GM18909 (cell line): ENCODE measurements at regions not wholly inside any gene's neighbourhood (a gene's known extent, or its start where the extent isn't known, plus 50 kb on each side); places are given as distances from the start of the nearest gene placed in this dataset.
"Not testable (repeated sequence)": the region's sequence is repeated elsewhere in the genome, so short reads cannot be mapped to it uniquely, and the experiment has no call there.

Source experiments
- ATAC-seq: cut with Tn5 transposase; IDR thresholded peaks from one replicate; pipeline ENCODE4 v1.9.1; 2021; ENCODE audit warnings: mild to moderate bottlenecking; ENCODE audit not compliant: unreplicated experiment, poor library complexity

GRCh38 chr18:8984131-8984721, 118.3 kb upstream of the NDUFV2 start:
- ATAC-seq: no peak

GRCh38 chr18:8987241-8987640, 115.3 kb upstream of the NDUFV2 start:
- no peak for ATAC-seq

- peak; percentile 77 for ATAC-seq
Observed at GRCh38 chr18:8988260-8988871, 114.1 kb upstream of the NDUFV2 start.

- no peak for ATAC-seq
Observed at GRCh38 chr18:8989017-8989416, 113.5 kb upstream of the NDUFV2 start.

GRCh38 chr18:8989855-8990254, 112.6 kb upstream of the NDUFV2 start:
- ATAC-seq: no peak

GRCh38 chr18:8990276-8991031, 112.0 kb upstream of the NDUFV2 start:
- ATAC-seq: no peak

GRCh38 chr18:8991155-8991554, 111.3 kb upstream of the NDUFV2 start:
- ATAC-seq: no peak

GRCh38 chr18:8992500-8992899, 110.0 kb upstream of the NDUFV2 start:
- ATAC-seq: not testable (repeated sequence)

GRCh38 chr18:8994603-8995002, 107.9 kb upstream of the NDUFV2 start:
- ATAC-seq: no peak

GRCh38 chr18:8995096-8995495, 107.4 kb upstream of the NDUFV2 start:
- no peak for ATAC-seq

GRCh38 chr18:8996771-8997432, 105.6 kb upstream of the NDUFV2 start:
- no peak for ATAC-seq

GRCh38 chr18:8997634-8998033, 104.9 kb upstream of the NDUFV2 start:
- no peak for ATAC-seq

- ATAC-seq: no peak
Observed at GRCh38 chr18:8998481-8999217, 103.8 kb upstream of the NDUFV2 start.

- ATAC-seq: no peak
Observed at GRCh38 chr18:8999872-9000271, 102.6 kb upstream of the NDUFV2 start.

- no peak for ATAC-seq
Observed at GRCh38 chr18:9000733-9001132, 101.8 kb upstream of the NDUFV2 start.

GRCh38 chr18:9001209-9001608, 101.3 kb upstream of the NDUFV2 start:
- no peak for ATAC-seq

GRCh38 chr18:9003406-9004100, 98.9 kb upstream of the NDUFV2 start:
- no peak for ATAC-seq

GRCh38 chr18:9004308-9004707, 98.2 kb upstream of the NDUFV2 start:
- not testable (repeated sequence) for ATAC-seq

- ATAC-seq: not testable (repeated sequence)
Observed at GRCh38 chr18:9007700-9008099, 94.8 kb upstream of the NDUFV2 start.

GRCh38 chr18:9008200-9008708, 94.2 kb upstream of the NDUFV2 start:
- ATAC-seq: no peak
